ENCODE measurements at regions not wholly inside any gene's neighbourhood (a gene's known extent, or its start where the extent isn't known, plus 50 kb on each side); places are given as distances from the start of the nearest gene placed in this dataset.

- no peaks in the 10 kb centered on the region for H3K9me3 ChIP-seq (ENCODE audit: control insufficient read depth, insufficient read depth, low read depth, low read length)
- ChIA-PET CTCF (interaction anchor here (2.0 kb wide), 1 partner anchor 164 kb away, joined by 6 read pairs; no protein-coding TSS in a partner anchor), POLR2A (no interaction called here)
- no peaks in the 10 kb centered on the region for H3K36me3 ChIP-seq (ENCODE audit: control insufficient read depth in 2 of 2, insufficient read depth in 1 of 2, low read length in 2 of 2)
- TF ChIP-seq, protein P1, sequence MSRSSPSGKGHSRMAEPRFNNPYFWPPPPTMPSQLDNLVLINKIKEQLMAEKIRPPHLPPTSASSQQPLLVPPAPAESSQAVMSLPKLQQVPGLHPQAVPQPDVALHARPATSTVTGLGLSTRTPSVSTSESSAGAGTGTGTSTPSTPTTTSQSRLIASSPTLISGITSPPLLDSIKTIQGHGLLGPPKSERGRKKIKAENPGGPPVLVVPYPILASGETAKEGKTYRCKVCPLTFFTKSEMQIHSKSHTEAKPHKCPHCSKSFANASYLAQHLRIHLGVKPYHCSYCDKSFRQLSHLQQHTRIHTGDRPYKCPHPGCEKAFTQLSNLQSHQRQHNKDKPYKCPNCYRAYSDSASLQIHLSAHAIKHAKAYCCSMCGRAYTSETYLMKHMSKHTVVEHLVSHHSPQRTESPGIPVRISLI (tag by site-specific recombination; IDR thresholded peaks at IDR 0.05) = no peak
- TF ChIP-seq, protein P2, sequence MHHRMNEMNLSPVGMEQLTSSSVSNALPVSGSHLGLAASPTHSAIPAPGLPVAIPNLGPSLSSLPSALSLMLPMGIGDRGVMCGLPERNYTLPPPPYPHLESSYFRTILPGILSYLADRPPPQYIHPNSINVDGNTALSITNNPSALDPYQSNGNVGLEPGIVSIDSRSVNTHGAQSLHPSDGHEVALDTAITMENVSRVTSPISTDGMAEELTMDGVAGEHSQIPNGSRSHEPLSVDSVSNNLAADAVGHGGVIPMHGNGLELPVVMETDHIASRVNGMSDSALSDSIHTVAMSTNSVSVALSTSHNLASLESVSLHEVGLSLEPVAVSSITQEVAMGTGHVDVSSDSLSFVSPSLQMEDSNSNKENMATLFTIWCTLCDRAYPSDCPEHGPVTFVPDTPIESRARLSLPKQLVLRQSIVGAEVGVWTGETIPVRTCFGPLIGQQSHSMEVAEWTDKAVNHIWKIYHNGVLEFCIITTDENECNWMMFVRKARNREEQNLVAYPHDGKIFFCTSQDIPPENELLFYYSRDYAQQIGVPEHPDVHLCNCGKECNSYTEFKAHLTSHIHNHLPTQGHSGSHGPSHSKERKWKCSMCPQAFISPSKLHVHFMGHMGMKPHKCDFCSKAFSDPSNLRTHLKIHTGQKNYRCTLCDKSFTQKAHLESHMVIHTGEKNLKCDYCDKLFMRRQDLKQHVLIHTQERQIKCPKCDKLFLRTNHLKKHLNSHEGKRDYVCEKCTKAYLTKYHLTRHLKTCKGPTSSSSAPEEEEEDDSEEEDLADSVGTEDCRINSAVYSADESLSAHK (tag by site-specific recombination; IDR thresholded peaks at IDR 0.05) = no peak
- TF ChIP-seq ZNF148 (tag by site-specific recombination; IDR thresholded peaks at IDR 0.05; ENCODE audit: borderline replicate concordance) = no peak
- no peak for TF ChIP-seq SETDB1 (IDR thresholded peaks at IDR 0.05; ENCODE audit: insufficient read length, low read length)
- no peak for TF ChIP-seq ZNF19 (tag by site-specific recombination; IDR thresholded peaks at IDR 0.05; ENCODE audit: low read depth)
- no peak for TF ChIP-seq ZNF473 (tag by site-specific recombination; IDR thresholded peaks at IDR 0.05)
- TF ChIP-seq ZBTB11 (tag by site-specific recombination; conservative IDR thresholded peaks at IDR 0.05; ENCODE audit: low read depth) = no peak
- TF ChIP-seq ZNF664 (tag by site-specific recombination; IDR thresholded peaks at IDR 0.05) = no peak
- no peak for TF ChIP-seq ZNF404 (tag by site-specific recombination; IDR thresholded peaks at IDR 0.05)
- TF ChIP-seq ZNF292 (tag by site-specific recombination; IDR thresholded peaks at IDR 0.05; ENCODE audit: borderline replicate concordance, low read depth) = no peak
- TF ChIP-seq ZFHX2 (tag by site-specific recombination; conservative IDR thresholded peaks at IDR 0.05) = no peak
- TF ChIP-seq ZNF391 (tag by site-specific recombination; IDR thresholded peaks at IDR 0.05; ENCODE audit: borderline replicate concordance, low read depth) = no peak
- TF ChIP-seq ZNF280C (tag by site-specific recombination; IDR thresholded peaks at IDR 0.05) = no peak
- TF ChIP-seq ZNF544 (tag by site-specific recombination; IDR thresholded peaks at IDR 0.05) = no peak
- TF ChIP-seq ZNF792 (tag by site-specific recombination; IDR thresholded peaks at IDR 0.05) = no peak
- TF ChIP-seq PRDM6 (tag by site-specific recombination; IDR thresholded peaks at IDR 0.05) = no peak
- no peak for TF ChIP-seq ZFP3 (tag by site-specific recombination; IDR thresholded peaks at IDR 0.05; ENCODE audit: low read depth)
- no peak for TF ChIP-seq ZNF433 (tag by site-specific recombination; IDR thresholded peaks at IDR 0.05; ENCODE audit: low read depth)
- H3K4me3 ChIP-seq (ENCODE audit: low read depth, low read length) = no peak overlapping the region
- no peaks in the 10 kb centered on the region; the same call in 1 of the 2 replicates for H3K4me1 ChIP-seq (ENCODE audit: control insufficient read depth, insufficient read depth, low read length)
- no peak overlapping the region for H3K27ac ChIP-seq (ENCODE audit: extremely low read depth, low read depth, low read length)
Measured at GRCh38 chr16:86898386-86898785, 320.0 kb downstream of the FOXL1 start.
